ENCODE measurements at regions not wholly inside any gene's neighbourhood (a gene's known extent, or its start where the extent isn't known, plus 50 kb on each side); places are given as distances from the start of the nearest gene placed in this dataset.
A peak's percentile ranks its signal among the peaks of the same experiment; 100 is the strongest.

- FAIRE-seq (no peak), DNase-seq (ENCODE audit: low read depth in 1 of 2, low spot score in 2 of 2) (no peak)
- no peaks in the 10 kb centered on the region for H3K79me1 ChIP-seq (ENCODE audit: low read depth, low read length)
- no peak overlapping the region for H3K14ac ChIP-seq (ENCODE audit: insufficient read length)
- CTCF ChIA-PET (ENCODE audit: partially characterized antibody) = interaction anchor here (0.7 to 1.3 kb wide), 4 partner anchors 23 to 684 kb away, joined by 3 to 4 read pairs (median 3); no protein-coding TSS in a partner anchor
- no peaks in the 10 kb centered on the region for H3K27me3 ChIP-seq (replicated peaks in 1 of 4; ENCODE audit: control insufficient read depth in 3 of 4, extremely low read depth in 1 of 4, insufficient read depth in 3 of 4, low read length in 3 of 4)
- peak overlapping the region; percentile 83; the same call in 1 of the 2 replicates for H2BK20ac ChIP-seq (ENCODE audit: low read length)
- H3K23me2 ChIP-seq (ENCODE audit: low read depth, low read length) = no peaks in the 10 kb centered on the region
- no peak overlapping the region for H3K9ac ChIP-seq (replicated peaks in 1 of 4; ENCODE audit: extremely low read depth in 1 of 4, low read depth in 3 of 4, low read length in 3 of 4)
- no peak overlapping the region for H3K4ac ChIP-seq (replicated peaks; ENCODE audit: insufficient read length, low read depth, low read length)
- no peak overlapping the region for H3K4me2 ChIP-seq (ENCODE audit: insufficient read depth in 1 of 2, low read depth in 2 of 2, low read length in 2 of 2)
- no peak overlapping the region for H2BK120ac ChIP-seq (replicated peaks; ENCODE audit: low read depth, low read length)
- H3K79me2 ChIP-seq (ENCODE audit: control insufficient read depth in 1 of 2, insufficient read depth in 2 of 2, low read length in 2 of 2) = no peaks in the 10 kb centered on the region
- H4K20me1 ChIP-seq (replicated peaks in 1 of 2; ENCODE audit: control insufficient read depth in 1 of 2, insufficient read depth in 2 of 2, low read length in 2 of 2) = no peaks in the 10 kb centered on the region
- H3K4me1 ChIP-seq (replicated peaks in 1 of 4; ENCODE audit: control insufficient read depth in 3 of 4, insufficient read depth in 4 of 4, low read length in 3 of 4) = peaks cover 0 to 9% (median 2%) of the 10 kb centered on the region in 4 experiments; a peak in 4 of 7 replicates
- H3K36me3 ChIP-seq (ENCODE audit: control insufficient read depth in 2 of 4, insufficient read depth in 4 of 4, low read length in 3 of 4) = no peaks in the 10 kb centered on the region
- H2BK15ac ChIP-seq (ENCODE audit: low read length) = 0 out of 2 replicates have a peak overlapping the region, but pooled peaks have one; percentile 12
- no peak overlapping the region for H3K4me3 ChIP-seq (ENCODE audit: extremely low read depth in 1 of 4, insufficient read depth in 2 of 4, low read depth in 3 of 4, low read length in 4 of 4)
- TF ChIP-seq RXRA (IDR thresholded peaks at IDR 0.05; ENCODE audit: insufficient read depth, low read depth, low read length) = no peak
- no peak for TF ChIP-seq SIN3A (conservative IDR thresholded peaks at IDR 0.05 in 1 of 2, IDR thresholded peaks at IDR 0.05 in 1 of 2; ENCODE audit: low read depth in 1 of 2, low read length in 2 of 2)
- no peak for TF ChIP-seq CHD1 (IDR thresholded peaks at IDR 0.05; ENCODE audit: low read depth, low read length)
- no peak for TF ChIP-seq ZNF274 (IDR thresholded peaks at IDR 0.05; ENCODE audit: borderline replicate concordance, extremely low read depth, low read length)
- TF ChIP-seq GABPA (IDR thresholded peaks at IDR 0.05; ENCODE audit: borderline replicate concordance, insufficient read depth, low read length) = no peak
- no peak for TF ChIP-seq RNF2 (IDR thresholded peaks at IDR 0.05; ENCODE audit: borderline replicate concordance, low read depth, low read length, missing control alignments, poor library complexity, severe bottlenecking)
- TF ChIP-seq, protein P1, sequence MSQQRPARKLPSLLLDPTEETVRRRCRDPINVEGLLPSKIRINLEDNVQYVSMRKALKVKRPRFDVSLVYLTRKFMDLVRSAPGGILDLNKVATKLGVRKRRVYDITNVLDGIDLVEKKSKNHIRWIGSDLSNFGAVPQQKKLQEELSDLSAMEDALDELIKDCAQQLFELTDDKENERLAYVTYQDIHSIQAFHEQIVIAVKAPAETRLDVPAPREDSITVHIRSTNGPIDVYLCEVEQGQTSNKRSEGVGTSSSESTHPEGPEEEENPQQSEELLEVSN (IDR thresholded peaks at IDR 0.05) = no peak
- TF ChIP-seq CBX8 (IDR thresholded peaks at IDR 0.05; ENCODE audit: borderline replicate concordance, low read depth, low read length) = no peak
- TF ChIP-seq RFX5 (IDR thresholded peaks at IDR 0.05; ENCODE audit: borderline replicate concordance, low read depth, low read length) = no peak
- H3K56ac ChIP-seq (replicated peaks; ENCODE audit: insufficient read length, low read depth, low read length) = no peak overlapping the region
- peak overlapping the region; percentile 57; the same call in 1 of the 2 replicates for H2BK5ac ChIP-seq (ENCODE audit: low read depth, low read length)
- H2BK12ac ChIP-seq (ENCODE audit: low read depth, low read length) = peak overlapping the region; percentile 86
- no peak overlapping the region for H3K23ac ChIP-seq (ENCODE audit: insufficient read length)
- no peak overlapping the region for H4K8ac ChIP-seq (ENCODE audit: extremely low read depth, insufficient read depth, low read length)
- POLR2A ChIA-PET (ENCODE audit: partially characterized antibody) = no interaction called here
- H4K5ac ChIP-seq (ENCODE audit: insufficient read length, low read depth, low read length) = no peak overlapping the region
- 0 out of 4 replicates have a peak, but pooled peaks cover 0 to under 1% of the 10 kb centered on the region in 2 experiments for H3K9me3 ChIP-seq (ENCODE audit: insufficient read depth in 2 of 2, low read depth in 1 of 2, low read length in 1 of 2)
- WGBS, 2 experiments (ENCODE audit: extremely low coverage in 1 of 2, insufficient coverage in 1 of 2, insufficient read length in 1 of 2, insufficient replicate concordance in 2 of 2, low coverage in 1 of 2, low lambda C conversion rate in 2 of 2, missing lambda C conversion rate in 1 of 2) = 97% methylated on average over 2 of the region's 2 CpGs; no CpG with 5 or more reads in 1 of the 2 experiments
- no peak overlapping the region for H4K91ac ChIP-seq (replicated peaks; ENCODE audit: insufficient read length, low read length)
- H3K27ac ChIP-seq (ENCODE audit: low read depth, low read length) = no peak overlapping the region
- peak overlapping the region; percentile 39; the same call in 1 of the 2 replicates for H2AK5ac ChIP-seq (ENCODE audit: low read depth, low read length)
- H2AFZ ChIP-seq (ENCODE audit: low read length) = no peak overlapping the region
- H3K18ac ChIP-seq (ENCODE audit: extremely low read depth, low read length) = peak overlapping the region; percentile 21; the same call in 1 of the 2 replicates
These were observed 264.4 kb upstream of the ZNF717 start for GRCh38 chr3:76049776-76050175.

All from H1 (cell line).